GM12864 (cell line): ENCODE measurements at regions not wholly inside any gene's neighbourhood (a gene's known extent, or its start where the extent isn't known, plus 50 kb on each side); places are given as distances from the start of the nearest gene placed in this dataset.

Experiments
- DNase-seq: peaks from one replicate; pipeline ENCODE4 v3.0.0-alpha.2; 2011; ENCODE audit warnings: low read depth
- H3K4me3 ChIP-seq: 2 replicates; pipeline ENCODE4 v1.5.1; 2011; ENCODE audit warnings: mild to moderate bottlenecking, low read depth, low read length, control low read depth
- TF ChIP-seq, protein P1 (sequence below): IDR thresholded peaks from 2 replicates; pipeline ENCODE4 v1.5.1; 2011; ENCODE audit warnings: low read depth, mild to moderate bottlenecking, moderate library complexity, low read length, control low read depth, inconsistent platforms; ENCODE audit errors: missing control alignments

DNA sequence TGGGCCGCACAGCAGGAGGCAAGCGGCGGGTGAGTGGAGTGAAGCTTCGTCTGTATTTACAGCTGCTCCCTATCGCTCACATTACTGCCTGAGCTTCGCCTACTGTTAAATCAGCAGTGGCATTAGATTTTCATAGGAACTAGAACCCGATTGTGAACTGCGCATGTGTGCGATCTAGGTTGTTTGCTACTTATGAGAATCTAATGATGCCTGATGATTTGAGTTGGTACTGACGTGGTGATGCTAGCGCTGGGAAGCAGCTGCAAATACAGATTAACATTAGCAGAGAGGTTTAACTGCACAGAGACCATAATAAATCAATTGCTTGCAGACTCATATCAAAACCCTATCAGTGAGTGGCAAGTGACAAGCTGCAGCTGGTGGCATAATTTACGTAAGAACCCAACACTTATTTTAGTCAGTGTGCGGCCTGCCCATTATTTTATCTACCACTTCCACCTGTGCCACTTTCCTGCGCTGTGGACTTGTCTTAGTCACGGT is 133.4 kb upstream of the CDH9 start:
- no peak overlapping the region for H3K4me3 ChIP-seq
- DNase-seq: no peak
- TF ChIP-seq, protein P1, sequence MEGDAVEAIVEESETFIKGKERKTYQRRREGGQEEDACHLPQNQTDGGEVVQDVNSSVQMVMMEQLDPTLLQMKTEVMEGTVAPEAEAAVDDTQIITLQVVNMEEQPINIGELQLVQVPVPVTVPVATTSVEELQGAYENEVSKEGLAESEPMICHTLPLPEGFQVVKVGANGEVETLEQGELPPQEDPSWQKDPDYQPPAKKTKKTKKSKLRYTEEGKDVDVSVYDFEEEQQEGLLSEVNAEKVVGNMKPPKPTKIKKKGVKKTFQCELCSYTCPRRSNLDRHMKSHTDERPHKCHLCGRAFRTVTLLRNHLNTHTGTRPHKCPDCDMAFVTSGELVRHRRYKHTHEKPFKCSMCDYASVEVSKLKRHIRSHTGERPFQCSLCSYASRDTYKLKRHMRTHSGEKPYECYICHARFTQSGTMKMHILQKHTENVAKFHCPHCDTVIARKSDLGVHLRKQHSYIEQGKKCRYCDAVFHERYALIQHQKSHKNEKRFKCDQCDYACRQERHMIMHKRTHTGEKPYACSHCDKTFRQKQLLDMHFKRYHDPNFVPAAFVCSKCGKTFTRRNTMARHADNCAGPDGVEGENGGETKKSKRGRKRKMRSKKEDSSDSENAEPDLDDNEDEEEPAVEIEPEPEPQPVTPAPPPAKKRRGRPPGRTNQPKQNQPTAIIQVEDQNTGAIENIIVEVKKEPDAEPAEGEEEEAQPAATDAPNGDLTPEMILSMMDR: no peak

- no peak for DNase-seq
Measured at GRCh38 chr5:27158775-27159174, 120.4 kb upstream of the CDH9 start.

DNA sequence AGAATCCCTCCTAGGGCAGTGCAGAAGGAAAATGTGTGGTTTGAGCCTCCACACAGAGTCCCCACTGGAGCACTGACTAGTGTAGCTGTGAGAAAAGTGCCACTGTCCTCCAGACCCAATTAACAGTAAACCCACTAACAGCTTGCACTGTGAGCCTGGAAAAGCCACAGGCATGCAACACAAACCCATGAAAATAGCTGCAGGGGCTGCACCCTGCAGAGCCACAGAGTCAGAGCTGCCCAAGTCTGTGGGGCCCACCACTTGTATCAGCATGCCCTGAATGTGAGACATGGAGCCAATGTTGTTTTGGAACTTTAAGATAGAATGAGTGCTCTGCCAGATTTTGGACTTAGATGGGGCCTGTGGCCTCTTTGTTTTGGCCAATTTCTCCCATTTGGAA is 119.8 kb upstream of the CDH9 start:
- H3K4me3 ChIP-seq: no peak overlapping the region
- TF ChIP-seq, protein P1: no peak
- no peak for DNase-seq

More at GRCh38 chr5:27158775-27159174, 120.4 kb upstream of the CDH9 start:
- TF ChIP-seq, protein P1: no peak
- H3K4me3 ChIP-seq: no peak overlapping the region

- DNase-seq: no peak
- H3K4me3 ChIP-seq: no peak overlapping the region
- TF ChIP-seq, protein P1: no peak
Measured at GRCh38 chr5:27144456-27144855, 106.1 kb upstream of the CDH9 start.

GRCh38 chr5:27140831-27141230 is 102.4 kb upstream of the CDH9 start:
- TF ChIP-seq, protein P1: no peak

GRCh38 chr5:27130587-27130986 is 92.2 kb upstream of the CDH9 start:
- no peak for DNase-seq
- no peak overlapping the region for H3K4me3 ChIP-seq
- TF ChIP-seq, protein P1: no peak

More at GRCh38 chr5:27140831-27141230, 102.4 kb upstream of the CDH9 start:
- no peak for DNase-seq
- no peak overlapping the region for H3K4me3 ChIP-seq

- no peak for DNase-seq
- no peak overlapping the region for H3K4me3 ChIP-seq
- TF ChIP-seq, protein P1: no peak
Measured at GRCh38 chr5:27129926-27130325, 91.5 kb upstream of the CDH9 start.
